HepG2 (cell line): ENCODE measurements at regions not wholly inside any gene's neighbourhood (a gene's known extent, or its start where the extent isn't known, plus 50 kb on each side); places are given as distances from the start of the nearest gene placed in this dataset.

Source experiments
- ATAC-seq: fragments of 200-7000 bp; cut with Tn5 transposase; 3 replicates; pipeline ENCODE4 v1.9.1; 2020; ENCODE audit warnings: mild to moderate bottlenecking, moderate library complexity
- BruUV-seq: library from RNA; stranded (reverse); fragments of 400-500 nt; replicated peaks from 2 replicates; lab custom pipeline; 2021; lab: Mats Ljungman, UMichigan
- CTCF ChIA-PET: fragments of 300-600 bp; formaldehyde crosslinking; extraction: SDS; loops from one replicate; lab custom pipeline; 2021; ENCODE audit warnings: low total read pairs, inconsistent platforms, low intra/inter-chr PET ratio; lab: Yijun Ruan, JAX
- POLR2A ChIA-PET: fragments of 350-600 bp; sonication (Branson Sonifier 250); formaldehyde crosslinking; loops from one replicate; lab custom pipeline; 2020; ENCODE audit warnings: antibody characterized with exemption, inconsistent platforms; lab: Yijun Ruan, JAX
- DNase-seq: peaks from one replicate; pipeline ENCODE4 v3.0.0-alpha.2; 2015; ENCODE audit warnings: low spot score
- FAIRE-seq: peaks from 3 replicates; lab custom pipeline; 2011; peaks lifted over from hg19 to GRCh38; lab: Jason Lieb, UNC
- H2AFZ ChIP-seq: one replicate; pipeline ENCODE4 v1.6.1; 2011; ENCODE audit warnings: low read length, inconsistent platforms
- H3K27ac ChIP-seq: fragments of 300-600 bp; 3 replicates; pipeline ENCODE4 v1.8.0; 2011; ENCODE audit warnings: mixed run types, mild to moderate bottlenecking, mixed read lengths, low read length, inconsistent platforms; ENCODE audit not compliant: insufficient read depth; ENCODE audit errors: extremely low read length
- H3K27me3 ChIP-seq, 2 experiments: fragments of 200-600 bp in 1 of 2; 2 replicates in 1 of 2; 3 replicates in 1 of 2; pipeline versions ENCODE4 v1.6.0 to v1.8.0; 2011; ENCODE audit warnings: low read length in 2 of 2, mild to moderate bottlenecking in 2 of 2, moderate library complexity in 2 of 2, inconsistent platforms in 1 of 2; ENCODE audit not compliant: insufficient read depth in 2 of 2, control insufficient read depth in 1 of 2
- H3K36me3 ChIP-seq, 2 experiments: fragments of 200-600 bp in 1 of 2; replicated peaks in 1 of 2; 2 replicates in 1 of 2; 3 replicates in 1 of 2; pipeline versions ENCODE4 v1.5.1 to v1.8.0; 2011; ENCODE audit warnings: low read length in 2 of 2, inconsistent platforms in 1 of 2; ENCODE audit not compliant: insufficient read depth in 2 of 2, control insufficient read depth in 1 of 2
- H3K4me1 ChIP-seq: 2 replicates; pipeline ENCODE4 v1.5.1; 2012; ENCODE audit warnings: low read length, inconsistent platforms; ENCODE audit not compliant: insufficient read depth
- H3K4me2 ChIP-seq: 2 replicates; pipeline ENCODE4 v1.6.0; 2011; ENCODE audit warnings: low read depth, low read length, inconsistent platforms
- H3K4me3 ChIP-seq, 3 experiments: fragments of 200-600 bp in 1 of 3; sonication (generic), shearing (Covaris generic) in 1 of 3; replicated peaks in 1 of 3; 2 replicates each; pipeline ENCODE4 v1.5.1; 2011 to 2016; ENCODE audit warnings: low read length in 3 of 3, inconsistent platforms in 2 of 3, low read depth in 2 of 3, mild to moderate bottlenecking in 2 of 3, control low read depth in 1 of 3, mixed read lengths in 1 of 3; ENCODE audit not compliant: insufficient read depth in 1 of 3
- H3K79me2 ChIP-seq: one replicate; pipeline ENCODE4 v1.6.1; 2011; ENCODE audit warnings: low read length, inconsistent platforms; ENCODE audit not compliant: insufficient read depth
- H3K9ac ChIP-seq: 2 replicates; pipeline ENCODE4 v1.6.0; 2011; ENCODE audit warnings: mild to moderate bottlenecking, low read depth, low read length, inconsistent platforms; ENCODE audit not compliant: insufficient read depth
- H3K9me3 ChIP-seq: 2 replicates; pipeline ENCODE4 v1.5.1; 2012; ENCODE audit warnings: mild to moderate bottlenecking, low read length
- H4K20me1 ChIP-seq: 2 replicates; pipeline ENCODE4 v1.6.0; 2011; ENCODE audit warnings: inconsistent platforms, mild to moderate bottlenecking, low read length, moderate library complexity; ENCODE audit not compliant: insufficient read depth
- AGO2 ChIP-seq: fragments of 200-400 bp; formaldehyde crosslinking; optimal IDR thresholded peaks from 2 replicates; pipeline ENCODE3; 2017; ENCODE audit warnings: mild to moderate bottlenecking, low read depth, low read length, moderate library complexity
- DNMT1 ChIP-seq: sonication (generic); formaldehyde crosslinking; IDR thresholded peaks from 2 replicates; pipeline ENCODE4 v1.5.1; 2020; ENCODE audit warnings: mild to moderate bottlenecking, missing genetic modification reagents
- MTERF4 ChIP-seq: sonication (generic); formaldehyde crosslinking; IDR thresholded peaks from 2 replicates; pipeline ENCODE4 v1.8.0; 2023; ENCODE audit warnings: mild to moderate bottlenecking, missing genetic modification reagents
- REPIN1 ChIP-seq: sonication (generic); formaldehyde crosslinking; IDR thresholded peaks from 2 replicates; pipeline ENCODE4 v1.8.0; 2022; ENCODE audit warnings: missing genetic modification reagents, low read depth, mild to moderate bottlenecking, borderline replicate concordance
- SMC3 ChIP-seq: IDR thresholded peaks from 2 replicates; pipeline ENCODE4 v1.6.1; 2011; ENCODE audit warnings: low read length, improper control_type of control experiment
- ZBTB14 ChIP-seq: sonication (generic); formaldehyde crosslinking; IDR thresholded peaks from 2 replicates; pipeline ENCODE4 v1.4.0; 2020; ENCODE audit warnings: missing genetic modification reagents
- ZHX2 ChIP-seq, 2 experiments: sonication (generic) in 1 of 2; formaldehyde crosslinking in 1 of 2; IDR thresholded peaks; 2 replicates each; pipeline versions ENCODE4 v1.6.1 to v1.9.0; 2014 to 2022; ENCODE audit warnings: antibody characterized with exemption in 1 of 2, borderline replicate concordance in 1 of 2, inconsistent platforms in 1 of 2, low read depth in 1 of 2, missing genetic modification reagents in 1 of 2
- ZNF20 ChIP-seq: sonication (generic); formaldehyde crosslinking; IDR thresholded peaks from 2 replicates; pipeline ENCODE4 v1.4.0; 2020; ENCODE audit warnings: mild to moderate bottlenecking, moderate library complexity, missing genetic modification reagents
- ZNF484 ChIP-seq: sonication (generic); formaldehyde crosslinking; IDR thresholded peaks from 2 replicates; pipeline ENCODE4 v1.5.1; 2020; ENCODE audit warnings: mild to moderate bottlenecking, low read depth, missing genetic modification reagents, borderline replicate concordance
- ZNF605 ChIP-seq: sonication (generic); formaldehyde crosslinking; IDR thresholded peaks from 2 replicates; pipeline ENCODE4 v1.8.0; 2022; ENCODE audit warnings: mild to moderate bottlenecking, missing genetic modification reagents
- ZSCAN25 ChIP-seq: sonication (generic); formaldehyde crosslinking; IDR thresholded peaks from 2 replicates; pipeline ENCODE4 v1.8.0; 2022; ENCODE audit warnings: mild to moderate bottlenecking, missing genetic modification reagents
- WGBS: methylation state at CpG from one replicate; pipeline ENCODE4 v1.1.6; 2017; ENCODE audit warnings: low lambda C conversion rate; 5-methylcytosine and 5-hydroxymethylcytosine counted together
- in situ Hi-C: cut with HindIII; loops from 2 replicates; pipeline ENCODE4 v1.10.0; 2017; ENCODE audit warnings: low pct_unique_long_range_greater_than_20kb; ENCODE audit not compliant: extremely low pct_ligation_motif_present
- intact Hi-C: fragments of 100-400 bp; cut with micrococcal nuclease; formaldehyde crosslinking; loops from one replicate; pipeline ENCODE4 v1.10.0; 2022; ENCODE audit not compliant: unreplicated experiment
- TF ChIP-seq, protein P1 (sequence below): sonication (generic); formaldehyde crosslinking; IDR thresholded peaks from 2 replicates; pipeline ENCODE4 v1.4.0; 2020; ENCODE audit warnings: mild to moderate bottlenecking, missing genetic modification reagents

DNA sequence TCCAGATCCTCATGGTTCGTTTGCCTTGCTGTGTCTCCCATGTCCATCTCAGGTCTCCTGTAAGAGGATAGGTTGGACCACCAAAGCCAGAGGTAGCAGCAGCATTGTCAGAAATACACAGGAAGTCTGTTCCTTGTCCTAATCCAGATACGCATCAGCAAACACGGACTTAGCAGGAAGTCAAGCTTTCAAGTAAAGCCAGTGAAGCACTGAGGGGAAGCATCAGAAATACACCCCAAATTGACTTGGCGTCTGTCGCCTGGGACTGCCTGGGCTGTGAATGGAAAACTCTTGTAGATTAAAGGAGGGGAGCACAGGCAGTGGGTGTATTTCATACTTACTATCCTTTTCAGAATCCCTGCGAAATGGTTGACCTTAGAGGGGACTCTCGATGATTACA, 171.3 kb downstream of the PSAT1 start (continued):
- no peak for TF ChIP-seq ZHX2 (IDR thresholded peaks at IDR 0.05; ENCODE audit: low read depth)
- TF ChIP-seq ZHX2 (CRISPR knock-in tag; IDR thresholded peaks at IDR 0.05; ENCODE audit: borderline replicate concordance): no peak

DNA sequence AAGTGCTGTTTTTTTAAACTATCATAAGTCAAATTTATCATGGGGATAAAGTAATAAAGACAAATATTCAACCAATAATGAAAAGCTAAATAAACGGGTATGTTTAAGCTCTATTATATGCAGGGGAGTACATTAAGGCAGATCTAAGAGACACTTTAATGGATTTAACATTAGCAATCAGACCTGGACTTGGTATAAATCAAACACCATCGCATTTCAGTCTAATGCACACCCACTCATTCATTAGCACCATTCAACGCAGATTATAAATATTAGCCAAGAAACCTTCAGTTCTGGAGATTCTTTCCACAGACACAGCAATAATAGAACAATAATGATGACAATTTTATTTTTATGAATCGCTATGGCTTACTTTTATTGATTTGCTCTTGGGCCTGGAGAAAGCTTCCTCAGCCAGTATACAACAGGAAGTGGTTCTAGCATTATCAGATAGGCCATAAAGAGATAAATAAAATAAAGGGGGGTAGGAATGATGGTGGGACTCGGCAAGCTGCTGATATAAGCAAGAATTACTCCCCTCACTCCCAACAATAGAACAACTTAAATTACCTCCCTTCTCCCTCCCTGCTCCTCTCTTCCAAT, 172.2 kb downstream of the PSAT1 start:
- Histone ChIP-seq H4K20me1 (no peaks in the 10 kb centered on the region), H3K4me2 (no peak overlapping the region), H3K4me1 (no peaks in the 10 kb centered on the region), H3K27ac (no peak overlapping the region), H3K9ac (no peak overlapping the region), H3K4me3 (no peak overlapping the region), H3K27me3 (no peaks in the 10 kb centered on the region), H3K36me3 (no peaks in the 10 kb centered on the region), H3K9me3 (no peaks in the 10 kb centered on the region), H3K79me2 (no peaks in the 10 kb centered on the region), H2AFZ (no peak overlapping the region)
- in situ Hi-C loops: no loop called here
- no TSS peak for BruUV-seq
- no peak for DNase-seq
- intact Hi-C loops: no loop called here
- ATAC-seq: no peak
- 29% methylated on average over 5 of the region's 5 CpGs for WGBS
- CTCF ChIA-PET: no interaction called here
- POLR2A ChIA-PET: no interaction called here
- no peak for FAIRE-seq
- TF ChIP-seq ZBTB14 (CRISPR knock-in tag): no peak
- TF ChIP-seq MTERF4 (CRISPR knock-in tag): no peak
- TF ChIP-seq ZSCAN25 (CRISPR knock-in tag): no peak
- TF ChIP-seq AGO2: no peak
- TF ChIP-seq DNMT1 (CRISPR knock-in tag): no peak
- TF ChIP-seq, protein P1, sequence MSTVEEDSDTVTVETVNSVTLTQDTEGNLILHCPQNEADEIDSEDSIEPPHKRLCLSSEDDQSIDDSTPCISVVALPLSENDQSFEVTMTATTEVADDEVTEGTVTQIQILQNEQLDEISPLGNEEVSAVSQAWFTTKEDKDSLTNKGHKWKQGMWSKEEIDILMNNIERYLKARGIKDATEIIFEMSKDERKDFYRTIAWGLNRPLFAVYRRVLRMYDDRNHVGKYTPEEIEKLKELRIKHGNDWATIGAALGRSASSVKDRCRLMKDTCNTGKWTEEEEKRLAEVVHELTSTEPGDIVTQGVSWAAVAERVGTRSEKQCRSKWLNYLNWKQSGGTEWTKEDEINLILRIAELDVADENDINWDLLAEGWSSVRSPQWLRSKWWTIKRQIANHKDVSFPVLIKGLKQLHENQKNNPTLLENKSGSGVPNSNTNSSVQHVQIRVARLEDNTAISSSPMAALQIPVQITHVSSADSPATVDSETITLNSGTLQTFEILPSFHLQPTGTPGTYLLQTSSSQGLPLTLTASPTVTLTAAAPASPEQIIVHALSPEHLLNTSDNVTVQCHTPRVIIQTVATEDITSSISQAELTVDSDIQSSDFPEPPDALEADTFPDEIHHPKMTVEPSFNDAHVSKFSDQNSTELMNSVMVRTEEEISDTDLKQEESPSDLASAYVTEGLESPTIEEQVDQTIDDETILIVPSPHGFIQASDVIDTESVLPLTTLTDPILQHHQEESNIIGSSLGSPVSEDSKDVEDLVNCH (CRISPR knock-in tag): no peak
- TF ChIP-seq REPIN1: no peak
- no peak for TF ChIP-seq SMC3
- TF ChIP-seq ZNF605 (CRISPR knock-in tag): no peak
- TF ChIP-seq ZNF20: no peak
- no peak for TF ChIP-seq ZNF484 (CRISPR knock-in tag)
